ENCODE measurements at regions not wholly inside any gene's neighbourhood (a gene's known extent, or its start where the extent isn't known, plus 50 kb on each side); places are given as distances from the start of the nearest gene placed in this dataset.

- no peak for DNase-seq
- no peak for TF ChIP-seq CTCF (IDR thresholded peaks at IDR 0.05)
- peaks cover 42% of the 10 kb centered on the region for H3K9me3 Mint-ChIP-seq
Observed at GRCh38 chrX:147832707-147833348, 78.9 kb upstream of the FMR1 start.

GRCh38 chrX:147838465-147839131 lies 73.1 kb upstream of the FMR1 start:
- peaks cover 12% of the 10 kb centered on the region for H3K9me3 Mint-ChIP-seq
- DNase-seq, result no peak
- H3K27ac Mint-ChIP-seq, result no peak overlapping the region
- TF ChIP-seq CTCF (IDR thresholded peaks at IDR 0.05), result peak; percentile 59
- H3K4me3 Mint-ChIP-seq, result no peak overlapping the region
- no peaks in the 10 kb centered on the region for H3K27me3 Mint-ChIP-seq (ENCODE audit: low read depth, poor library complexity)
- H3K4me1 Mint-ChIP-seq, result no peaks in the 10 kb centered on the region
- H3K36me3 Mint-ChIP-seq (ENCODE audit: low read depth), result no peaks in the 10 kb centered on the region

More at GRCh38 chrX:147832707-147833348, 78.9 kb upstream of the FMR1 start:
- Mint-ChIP-seq H3K4me1 (no peaks in the 10 kb centered on the region), H3K27ac (no peak overlapping the region), H3K4me3 (no peak overlapping the region), H3K27me3 (ENCODE audit: low read depth, poor library complexity) (no peaks in the 10 kb centered on the region), H3K36me3 (ENCODE audit: low read depth) (no peaks in the 10 kb centered on the region)

GRCh38 chrX:147846676-147847075 lies 65.0 kb upstream of the FMR1 start:
- DNase-seq, result no peak
- Mint-ChIP-seq H3K36me3 (ENCODE audit: low read depth) (no peaks in the 10 kb centered on the region), H3K27ac (no peak overlapping the region), H3K27me3 (ENCODE audit: low read depth, poor library complexity) (no peaks in the 10 kb centered on the region), H3K4me1 (peaks cover 20% of the 10 kb centered on the region), H3K9me3 (peaks cover 39% of the 10 kb centered on the region), H3K4me3 (no peak overlapping the region)
- no peak for TF ChIP-seq CTCF (IDR thresholded peaks at IDR 0.05)

GRCh38 chrX:147847999-147848398 lies 63.7 kb upstream of the FMR1 start:
- DNase-seq, result no peak
- Mint-ChIP-seq H3K9me3 (peaks cover 41% of the 10 kb centered on the region), H3K36me3 (ENCODE audit: low read depth) (no peaks in the 10 kb centered on the region), H3K27me3 (ENCODE audit: low read depth, poor library complexity) (no peaks in the 10 kb centered on the region), H3K4me1 (peaks cover 20% of the 10 kb centered on the region), H3K4me3 (no peak overlapping the region), H3K27ac (peak overlapping the region; percentile 67)
- TF ChIP-seq CTCF (IDR thresholded peaks at IDR 0.05), result no peak

GRCh38 chrX:147848543-147849443 lies 62.9 kb upstream of the FMR1 start:
- Mint-ChIP-seq H3K27ac (peak overlapping the region; percentile 60), H3K9me3 (peaks cover 39% of the 10 kb centered on the region), H3K36me3 (ENCODE audit: low read depth) (no peaks in the 10 kb centered on the region), H3K4me3 (no peak overlapping the region), H3K4me1 (peaks cover 20% of the 10 kb centered on the region), H3K27me3 (ENCODE audit: low read depth, poor library complexity) (no peaks in the 10 kb centered on the region)
- peak; percentile 9 for DNase-seq
- no peak for TF ChIP-seq CTCF (IDR thresholded peaks at IDR 0.05)

Measured in nephron progenitor cell (in vitro differentiated cells).